Transverse colon (tissue), 3 donors: ENCODE measurements at regions not wholly inside any gene's neighbourhood (a gene's known extent, or its start where the extent isn't known, plus 50 kb on each side); places are given as distances from the start of the nearest gene placed in this dataset.

Experiments
- POLR2A ChIP-seq: fragments of 450-650 bp; IDR thresholded peaks from one replicate; pipeline ENCODE4 v1.6.1; 2016; ENCODE audit warnings: antibody characterized with exemption, mild to moderate bottlenecking, moderate library complexity
- TF ChIP-seq, protein P1 (sequence below), 5 experiments: fragments of 200-600 bp in 3 of 5; fragments of 450-650 bp in 2 of 5; sonication (generic) in 3 of 5; IDR thresholded peaks; 1 replicate in 2 of 5; 2 replicates in 3 of 5; pipeline ENCODE4 v1.5.1; 2016 to 2017; ENCODE audit warnings: antibody characterized with exemption in 5 of 5, inconsistent platforms in 3 of 5, mild to moderate bottlenecking in 2 of 5, moderate library complexity in 1 of 5

DNA sequence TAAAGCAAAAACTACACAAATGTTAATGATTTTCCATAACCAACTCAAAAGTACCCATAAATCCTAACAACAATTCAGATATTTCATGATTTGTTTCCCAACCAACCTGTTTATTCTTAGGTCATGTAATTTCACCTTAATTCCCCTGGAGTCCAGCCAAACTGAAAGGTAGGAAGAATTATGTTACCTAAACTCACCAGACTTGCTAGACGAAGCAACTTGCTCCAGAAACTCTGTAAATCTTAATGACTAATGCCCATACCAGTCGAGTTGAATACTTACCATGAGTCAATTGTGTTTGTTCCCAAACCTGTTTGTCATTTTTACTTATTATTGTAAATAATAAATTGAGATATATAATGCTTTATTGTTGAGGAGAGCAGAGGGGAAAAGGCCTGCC, 1030.0 kb downstream of the TBL1XR1 start:
- TF ChIP-seq, protein P1, sequence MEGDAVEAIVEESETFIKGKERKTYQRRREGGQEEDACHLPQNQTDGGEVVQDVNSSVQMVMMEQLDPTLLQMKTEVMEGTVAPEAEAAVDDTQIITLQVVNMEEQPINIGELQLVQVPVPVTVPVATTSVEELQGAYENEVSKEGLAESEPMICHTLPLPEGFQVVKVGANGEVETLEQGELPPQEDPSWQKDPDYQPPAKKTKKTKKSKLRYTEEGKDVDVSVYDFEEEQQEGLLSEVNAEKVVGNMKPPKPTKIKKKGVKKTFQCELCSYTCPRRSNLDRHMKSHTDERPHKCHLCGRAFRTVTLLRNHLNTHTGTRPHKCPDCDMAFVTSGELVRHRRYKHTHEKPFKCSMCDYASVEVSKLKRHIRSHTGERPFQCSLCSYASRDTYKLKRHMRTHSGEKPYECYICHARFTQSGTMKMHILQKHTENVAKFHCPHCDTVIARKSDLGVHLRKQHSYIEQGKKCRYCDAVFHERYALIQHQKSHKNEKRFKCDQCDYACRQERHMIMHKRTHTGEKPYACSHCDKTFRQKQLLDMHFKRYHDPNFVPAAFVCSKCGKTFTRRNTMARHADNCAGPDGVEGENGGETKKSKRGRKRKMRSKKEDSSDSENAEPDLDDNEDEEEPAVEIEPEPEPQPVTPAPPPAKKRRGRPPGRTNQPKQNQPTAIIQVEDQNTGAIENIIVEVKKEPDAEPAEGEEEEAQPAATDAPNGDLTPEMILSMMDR (IDR thresholded peaks at IDR 0.05), result no peak
- TF ChIP-seq POLR2A, result no peak
